Progenitor cell of endocrine pancreas (in vitro differentiated cells): ENCODE measurements at regions not wholly inside any gene's neighbourhood (a gene's known extent, or its start where the extent isn't known, plus 50 kb on each side); places are given as distances from the start of the nearest gene placed in this dataset.

Source experiments
- DNase-seq: peaks from one replicate; pipeline ENCODE4 v3.0.0; 2021; ENCODE audit warnings: low spot score; ENCODE audit not compliant: unreplicated experiment
- H3K27ac Mint-ChIP-seq: 2 replicates; pipeline ENCODE4 v1.8.0; 2021; ENCODE audit warnings: mild to moderate bottlenecking, moderate library complexity, mixed read lengths
- H3K27me3 Mint-ChIP-seq: 2 replicates; pipeline ENCODE4 v1.8.0; 2021; ENCODE audit warnings: mixed read lengths
- H3K36me3 Mint-ChIP-seq: 2 replicates; pipeline ENCODE4 v1.8.0; 2022; ENCODE audit warnings: mixed read lengths; ENCODE audit not compliant: insufficient read depth
- H3K4me1 Mint-ChIP-seq: 2 replicates; pipeline ENCODE4 v1.8.0; 2021; ENCODE audit warnings: low read depth, mixed read lengths
- H3K4me3 Mint-ChIP-seq: 2 replicates; pipeline ENCODE4 v1.8.0; 2021; ENCODE audit warnings: low read depth, mild to moderate bottlenecking, moderate library complexity, mixed read lengths
- H3K9me3 Mint-ChIP-seq: 2 replicates; pipeline ENCODE4 v1.8.0; 2021; ENCODE audit warnings: low read depth, mixed read lengths
- TF ChIP-seq, protein P1 (sequence below): fragments of 200-600 bp; sonication (generic); IDR thresholded peaks from one replicate; pipeline ENCODE4 v1.5.0; 2021; ENCODE audit warnings: antibody characterized with exemption, mild to moderate bottlenecking; ENCODE audit not compliant: unreplicated experiment

- H3K9me3 Mint-ChIP-seq = no peaks in the 10 kb centered on the region
- no peaks in the 10 kb centered on the region for H3K36me3 Mint-ChIP-seq
- no peaks in the 10 kb centered on the region for H3K4me1 Mint-ChIP-seq
- TF ChIP-seq, protein P1, sequence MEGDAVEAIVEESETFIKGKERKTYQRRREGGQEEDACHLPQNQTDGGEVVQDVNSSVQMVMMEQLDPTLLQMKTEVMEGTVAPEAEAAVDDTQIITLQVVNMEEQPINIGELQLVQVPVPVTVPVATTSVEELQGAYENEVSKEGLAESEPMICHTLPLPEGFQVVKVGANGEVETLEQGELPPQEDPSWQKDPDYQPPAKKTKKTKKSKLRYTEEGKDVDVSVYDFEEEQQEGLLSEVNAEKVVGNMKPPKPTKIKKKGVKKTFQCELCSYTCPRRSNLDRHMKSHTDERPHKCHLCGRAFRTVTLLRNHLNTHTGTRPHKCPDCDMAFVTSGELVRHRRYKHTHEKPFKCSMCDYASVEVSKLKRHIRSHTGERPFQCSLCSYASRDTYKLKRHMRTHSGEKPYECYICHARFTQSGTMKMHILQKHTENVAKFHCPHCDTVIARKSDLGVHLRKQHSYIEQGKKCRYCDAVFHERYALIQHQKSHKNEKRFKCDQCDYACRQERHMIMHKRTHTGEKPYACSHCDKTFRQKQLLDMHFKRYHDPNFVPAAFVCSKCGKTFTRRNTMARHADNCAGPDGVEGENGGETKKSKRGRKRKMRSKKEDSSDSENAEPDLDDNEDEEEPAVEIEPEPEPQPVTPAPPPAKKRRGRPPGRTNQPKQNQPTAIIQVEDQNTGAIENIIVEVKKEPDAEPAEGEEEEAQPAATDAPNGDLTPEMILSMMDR = no peak
- no peak overlapping the region for H3K4me3 Mint-ChIP-seq
- no peak overlapping the region for H3K27ac Mint-ChIP-seq
- DNase-seq = no peak
- no peaks in the 10 kb centered on the region for H3K27me3 Mint-ChIP-seq
Observed at GRCh38 chr18:42348722-42349121, 393.7 kb downstream of the PIK3C3 start.

DNA sequence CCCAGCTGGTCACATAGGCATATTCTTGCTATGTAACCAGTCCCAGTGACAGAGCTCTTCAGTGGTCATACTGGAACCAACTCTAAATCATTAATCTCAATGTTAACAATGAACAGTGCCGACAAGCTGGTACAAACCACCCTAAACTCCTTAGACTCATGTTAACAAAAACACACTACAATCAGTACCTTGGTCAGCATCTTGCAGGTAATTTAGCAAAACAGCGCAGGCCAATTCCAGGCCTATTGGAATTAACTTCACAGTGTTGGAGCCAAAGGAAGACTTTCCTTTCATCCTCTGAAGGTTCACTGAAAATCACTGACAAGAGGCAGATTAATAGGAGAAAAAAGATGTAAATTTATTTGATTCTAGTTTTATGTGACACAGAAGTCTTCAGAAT lies 396.4 kb downstream of the PIK3C3 start:
- Mint-ChIP-seq H3K9me3 (no peaks in the 10 kb centered on the region), H3K27ac (no peak overlapping the region), H3K4me1 (no peaks in the 10 kb centered on the region), H3K27me3 (no peaks in the 10 kb centered on the region), H3K36me3 (no peaks in the 10 kb centered on the region), H3K4me3 (no peak overlapping the region)
- TF ChIP-seq, protein P1 = no peak
- no peak for DNase-seq

DNA sequence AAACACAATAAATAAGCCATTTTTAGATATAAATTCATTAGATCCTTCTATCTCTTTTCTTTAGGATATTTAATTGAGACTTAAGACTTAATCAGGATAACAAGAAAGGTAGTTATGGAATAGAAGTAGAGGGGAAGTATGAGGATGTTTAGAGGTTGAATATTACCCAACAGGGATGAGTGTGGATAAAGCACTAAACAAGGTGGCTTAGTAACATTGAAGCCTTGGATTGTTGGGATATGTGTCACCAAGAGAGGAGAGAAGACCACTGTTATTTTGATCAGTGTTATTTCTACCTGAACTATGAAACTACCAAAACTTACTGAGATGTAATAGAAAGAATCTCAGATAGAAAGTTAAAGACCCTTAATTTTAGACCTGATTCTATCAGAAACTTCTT lies 405.7 kb downstream of the PIK3C3 start:
- Mint-ChIP-seq H3K36me3 (no peaks in the 10 kb centered on the region), H3K4me1 (peaks cover 19% of the 10 kb centered on the region), H3K4me3 (no peak overlapping the region), H3K27ac (no peak overlapping the region), H3K9me3 (no peaks in the 10 kb centered on the region), H3K27me3 (no peaks in the 10 kb centered on the region)
- TF ChIP-seq, protein P1 = no peak
- no peak for DNase-seq

- no peaks in the 10 kb centered on the region for H3K36me3 Mint-ChIP-seq
- H3K4me1 Mint-ChIP-seq = peaks cover 22% of the 10 kb centered on the region
- TF ChIP-seq, protein P1 = no peak
- H3K27me3 Mint-ChIP-seq = no peaks in the 10 kb centered on the region
- no peak overlapping the region for H3K4me3 Mint-ChIP-seq
- H3K27ac Mint-ChIP-seq = no peak overlapping the region
- no peaks in the 10 kb centered on the region for H3K9me3 Mint-ChIP-seq
- DNase-seq = no peak
Observed at GRCh38 chr18:42363446-42364441, 408.7 kb downstream of the PIK3C3 start.

GRCh38 chr18:42364766-42365165 lies 409.7 kb downstream of the PIK3C3 start:
- Mint-ChIP-seq H3K4me3 (no peak overlapping the region), H3K4me1 (peaks cover 22% of the 10 kb centered on the region)

More at GRCh38 chr18:42364766-42365165, 409.7 kb downstream of the PIK3C3 start:
- H3K27ac Mint-ChIP-seq = no peak overlapping the region
- no peaks in the 10 kb centered on the region for H3K27me3 Mint-ChIP-seq
- TF ChIP-seq, protein P1 = no peak
- no peaks in the 10 kb centered on the region for H3K9me3 Mint-ChIP-seq
- H3K36me3 Mint-ChIP-seq = no peaks in the 10 kb centered on the region
- no peak for DNase-seq
